K562 (cell line): ENCODE measurements at regions not wholly inside any gene's neighbourhood (a gene's known extent, or its start where the extent isn't known, plus 50 kb on each side); places are given as distances from the start of the nearest gene placed in this dataset.
A peak's percentile ranks its signal among the peaks of the same experiment; 100 is the strongest.

ENCODE experiments used
- ATAC-seq: fragments of 200-7000 bp; cut with Tn5 transposase; 3 replicates; pipeline ENCODE4 v1.9.1; 2020; ENCODE audit warnings: moderate library complexity
- BruUV-seq: library from RNA; stranded (reverse); fragments of 400-500 nt; replicated peaks from 2 replicates; lab custom pipeline; 2021; lab: Mats Ljungman, UMichigan
- CTCF ChIA-PET: fragments of 300-600 bp; formaldehyde crosslinking; extraction: SDS; loops from one replicate; lab custom pipeline; 2021; ENCODE audit warnings: low intra/inter-chr PET ratio; lab: Yijun Ruan, JAX
- POLR2A ChIA-PET: fragments of 300-600, 350-650 bp; sonication (Branson Sonifier 250); formaldehyde crosslinking; extraction: SDS; loops from one replicate; lab custom pipeline; 2021; ENCODE audit warnings: antibody characterized with exemption, inconsistent platforms; lab: Yijun Ruan, JAX
- DNase-seq, 4 experiments: peaks; one replicate each; pipeline versions ENCODE4 v3.0.0 to v3.0.0-alpha.2; 2011 to 2018; ENCODE audit warnings: low spot score in 3 of 4, mixed read lengths in 3 of 4; ENCODE audit errors: extremely low read depth in 1 of 4
- FAIRE-seq: peaks from 2 replicates; lab custom pipeline; 2011; peaks lifted over from hg19 to GRCh38; lab: Jason Lieb, UNC
- H2AFZ ChIP-seq: 2 replicates; pipeline ENCODE4 v1.6.0; 2011; ENCODE audit warnings: low read depth, low read length, control low read depth, inconsistent platforms
- H3K27ac ChIP-seq: fragments of 200-600 bp; 3 replicates; pipeline ENCODE4 v1.8.0; 2011; ENCODE audit warnings: low read depth, mild to moderate bottlenecking, control low read depth, inconsistent platforms, low read length, moderate library complexity, mixed read lengths; ENCODE audit errors: extremely low read depth
- H3K27me3 ChIP-seq, 2 experiments: fragments of 300-600 bp in 1 of 2; 2 replicates in 1 of 2; 3 replicates in 1 of 2; pipeline versions ENCODE4 v1.6.0 to v1.8.0; 2011; ENCODE audit warnings: inconsistent platforms in 2 of 2, low read length in 2 of 2, mild to moderate bottlenecking in 1 of 2, mixed read lengths in 1 of 2, moderate library complexity in 1 of 2; ENCODE audit not compliant: control insufficient read depth in 2 of 2, insufficient read depth in 2 of 2
- H3K36me3 ChIP-seq: fragments of 300-600 bp; 3 replicates; pipeline ENCODE4 v1.8.0; 2011; ENCODE audit warnings: mild to moderate bottlenecking, low read length, inconsistent platforms; ENCODE audit not compliant: control insufficient read depth, insufficient read depth
- H3K4me1 ChIP-seq, 2 experiments: fragments of 200-600 bp in 1 of 2; replicated peaks in 1 of 2; 2 replicates in 1 of 2; 3 replicates in 1 of 2; pipeline versions ENCODE4 v1.5.1 to v1.8.0; 2011; ENCODE audit warnings: inconsistent platforms in 2 of 2, low read length in 2 of 2, mild to moderate bottlenecking in 1 of 2, mixed read lengths in 1 of 2, moderate library complexity in 1 of 2; ENCODE audit not compliant: control insufficient read depth in 2 of 2, insufficient read depth in 2 of 2
- H3K4me2 ChIP-seq: 2 replicates; pipeline ENCODE4 v1.6.1; 2011; ENCODE audit warnings: low read length, control low read depth, inconsistent platforms, mixed read lengths; ENCODE audit not compliant: insufficient read depth
- H3K4me3 ChIP-seq: fragments of 200-600 bp; sonication (generic), shearing (Covaris generic); 2 replicates; pipeline ENCODE4 v1.5.1; 2016; ENCODE audit warnings: control low read depth, inconsistent platforms
- H3K79me2 ChIP-seq: fragments of 200-600 bp; 3 replicates; pipeline ENCODE4 v1.8.0; 2011; ENCODE audit warnings: low read length, inconsistent platforms; ENCODE audit not compliant: control insufficient read depth, insufficient read depth
- H3K9ac ChIP-seq, 2 experiments: 2 replicates each; pipeline versions ENCODE4 v1.6.0 to v1.6.1; 2011; ENCODE audit warnings: low read depth in 2 of 2, low read length in 2 of 2, control low read depth in 1 of 2, inconsistent platforms in 1 of 2, mild to moderate bottlenecking in 1 of 2, mixed read lengths in 1 of 2; ENCODE audit not compliant: insufficient read depth in 1 of 2
- H3K9me1 ChIP-seq: one replicate; pipeline ENCODE4 v1.6.0; 2011; ENCODE audit warnings: inconsistent platforms, mild to moderate bottlenecking, low read length, moderate library complexity; ENCODE audit not compliant: control insufficient read depth, insufficient read depth
- H3K9me3 ChIP-seq: replicated peaks from 2 replicates; pipeline ENCODE4 v1.5.1; 2011; ENCODE audit warnings: low read depth, low read length, inconsistent platforms; ENCODE audit not compliant: control insufficient read depth, insufficient read depth
- H4K20me1 ChIP-seq: replicated peaks from 2 replicates; pipeline ENCODE4 v1.6.1; 2011; ENCODE audit warnings: low read length, inconsistent platforms, mixed read lengths; ENCODE audit not compliant: control insufficient read depth, insufficient read depth
- ASH1L ChIP-seq: fragments of 450-650 bp; IDR thresholded peaks from 2 replicates; pipeline ENCODE4 v1.6.1; 2018; ENCODE audit warnings: borderline replicate concordance, mild to moderate bottlenecking, low read depth; ENCODE audit not compliant: partially characterized antibody
- BRCA1 ChIP-seq, 2 experiments: fragments of 450-650 bp in 1 of 2; sonication (generic) in 1 of 2; formaldehyde crosslinking in 1 of 2; IDR thresholded peaks; 2 replicates each; pipeline versions ENCODE4 v1.5.0 to v1.6.1; 2017 to 2020; ENCODE audit warnings: mild to moderate bottlenecking in 1 of 2, missing genetic modification reagents in 1 of 2
- BRD9 ChIP-seq: fragments of 450-650 bp; IDR thresholded peaks from 2 replicates; pipeline ENCODE4 v1.6.1; 2018; ENCODE audit warnings: low read depth; ENCODE audit not compliant: partially characterized antibody
- ELF1 ChIP-seq: fragments of 200-800 bp; sonication (Bioruptor generic); IDR thresholded peaks from 2 replicates; pipeline ENCODE4 v1.6.1; 2016; ENCODE audit warnings: missing genetic modification characterization, missing compliant biosample characterization
- SIN3A ChIP-seq, 2 experiments: fragments of 150-350 bp in 1 of 2; IDR thresholded peaks; 2 replicates each; pipeline ENCODE4 v1.6.1; 2011 to 2016; ENCODE audit warnings: borderline replicate concordance in 2 of 2, low read depth in 2 of 2, low read length in 2 of 2, mild to moderate bottlenecking in 2 of 2, moderate library complexity in 2 of 2; ENCODE audit not compliant: control insufficient read depth in 1 of 2
- SMC3 ChIP-seq: conservative IDR thresholded peaks from 2 replicates; pipeline ENCODE4 v1.6.1; 2011; ENCODE audit warnings: low read depth, low read length, improper control_type of control experiment; ENCODE audit not compliant: insufficient read depth
- ZKSCAN1 ChIP-seq: fragments of 150-350 bp; IDR thresholded peaks from 2 replicates; pipeline ENCODE4 v1.6.1; 2016; ENCODE audit warnings: low read depth, low read length
- ZNF12 ChIP-seq: sonication (generic); formaldehyde crosslinking; IDR thresholded peaks from 2 replicates; pipeline ENCODE4 v1.4.0; 2020; ENCODE audit warnings: mild to moderate bottlenecking, missing genetic modification reagents
- ZNF384 ChIP-seq: IDR thresholded peaks from 2 replicates; pipeline ENCODE4 v1.6.1; 2012; ENCODE audit warnings: low read depth, low read length, improper control_type of control experiment
- ZNF75A ChIP-seq: fragments of 450-650 bp; formaldehyde crosslinking; IDR thresholded peaks from 2 replicates; pipeline ENCODE4 v1.4.0; 2020; ENCODE audit warnings: mild to moderate bottlenecking
- WGBS: fragments of 100-300 bp; shearing (Covaris generic); methylation state at CpG from one replicate; pipeline ENCODE4 v1.1.6; 2016; ENCODE audit warnings: low coverage, mixed read lengths; ENCODE audit not compliant: insufficient coverage; ENCODE audit errors: missing lambda C conversion rate; 5-methylcytosine and 5-hydroxymethylcytosine counted together
- in situ Hi-C: fragments of 300-500 bp; cut with MboI; formaldehyde crosslinking; loops from 4 replicates; pipeline ENCODE4 v1.15.0; 2018; ENCODE audit warnings: inconsistent platforms, mixed read lengths
- intact Hi-C: fragments of 100-400 bp; cut with micrococcal nuclease; formaldehyde crosslinking; loops from 2 replicates; pipeline ENCODE4 v1.14.2; 2022
- TF ChIP-seq, protein P1 (sequence below): fragments of 250-450 bp; sonication (Bioruptor Pico); IDR thresholded peaks from 2 replicates; pipeline ENCODE4 v1.8.0; 2022; ENCODE audit warnings: inconsistent platforms, mild to moderate bottlenecking, moderate library complexity, borderline replicate concordance
- TF ChIP-seq, protein P2 (sequence below): sonication (generic); formaldehyde crosslinking; IDR thresholded peaks from 2 replicates; pipeline ENCODE4 v1.8.0; 2023; ENCODE audit warnings: mild to moderate bottlenecking, missing genetic modification reagents
- TF ChIP-seq, protein P3 (sequence below): sonication (generic); formaldehyde crosslinking; IDR thresholded peaks from 2 replicates; pipeline ENCODE4 v1.8.0; 2022; ENCODE audit warnings: mild to moderate bottlenecking, low read depth, missing genetic modification reagents

DNA sequence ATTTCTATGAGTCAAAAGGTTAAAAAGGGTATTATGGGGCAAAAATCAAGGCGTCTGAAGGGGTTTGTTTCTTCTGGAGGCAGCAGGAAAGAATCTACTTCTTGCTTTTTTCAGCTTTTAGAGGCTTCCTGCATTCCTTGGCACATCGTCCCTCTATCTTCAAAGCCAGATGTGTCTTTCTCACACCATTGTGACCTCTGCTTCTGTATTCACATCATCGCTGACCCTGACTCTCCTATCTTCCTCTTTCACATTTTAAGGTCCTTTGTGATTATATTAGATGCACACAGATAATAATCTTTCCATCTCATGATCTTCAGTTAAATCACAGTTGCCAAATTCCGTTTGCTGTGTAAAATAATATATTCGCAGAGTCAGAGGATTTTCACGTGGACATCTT lies 112.7 kb downstream of the PPP4R3C start (continued):
- TF ChIP-seq, protein P1, sequence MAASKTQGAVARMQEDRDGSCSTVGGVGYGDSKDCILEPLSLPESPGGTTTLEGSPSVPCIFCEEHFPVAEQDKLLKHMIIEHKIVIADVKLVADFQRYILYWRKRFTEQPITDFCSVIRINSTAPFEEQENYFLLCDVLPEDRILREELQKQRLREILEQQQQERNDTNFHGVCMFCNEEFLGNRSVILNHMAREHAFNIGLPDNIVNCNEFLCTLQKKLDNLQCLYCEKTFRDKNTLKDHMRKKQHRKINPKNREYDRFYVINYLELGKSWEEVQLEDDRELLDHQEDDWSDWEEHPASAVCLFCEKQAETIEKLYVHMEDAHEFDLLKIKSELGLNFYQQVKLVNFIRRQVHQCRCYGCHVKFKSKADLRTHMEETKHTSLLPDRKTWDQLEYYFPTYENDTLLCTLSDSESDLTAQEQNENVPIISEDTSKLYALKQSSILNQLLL (CRISPR knock-in tag), result no peak
- TF ChIP-seq BRD9 (no peak), ZKSCAN1 (no peak)
- TF ChIP-seq, protein P2, sequence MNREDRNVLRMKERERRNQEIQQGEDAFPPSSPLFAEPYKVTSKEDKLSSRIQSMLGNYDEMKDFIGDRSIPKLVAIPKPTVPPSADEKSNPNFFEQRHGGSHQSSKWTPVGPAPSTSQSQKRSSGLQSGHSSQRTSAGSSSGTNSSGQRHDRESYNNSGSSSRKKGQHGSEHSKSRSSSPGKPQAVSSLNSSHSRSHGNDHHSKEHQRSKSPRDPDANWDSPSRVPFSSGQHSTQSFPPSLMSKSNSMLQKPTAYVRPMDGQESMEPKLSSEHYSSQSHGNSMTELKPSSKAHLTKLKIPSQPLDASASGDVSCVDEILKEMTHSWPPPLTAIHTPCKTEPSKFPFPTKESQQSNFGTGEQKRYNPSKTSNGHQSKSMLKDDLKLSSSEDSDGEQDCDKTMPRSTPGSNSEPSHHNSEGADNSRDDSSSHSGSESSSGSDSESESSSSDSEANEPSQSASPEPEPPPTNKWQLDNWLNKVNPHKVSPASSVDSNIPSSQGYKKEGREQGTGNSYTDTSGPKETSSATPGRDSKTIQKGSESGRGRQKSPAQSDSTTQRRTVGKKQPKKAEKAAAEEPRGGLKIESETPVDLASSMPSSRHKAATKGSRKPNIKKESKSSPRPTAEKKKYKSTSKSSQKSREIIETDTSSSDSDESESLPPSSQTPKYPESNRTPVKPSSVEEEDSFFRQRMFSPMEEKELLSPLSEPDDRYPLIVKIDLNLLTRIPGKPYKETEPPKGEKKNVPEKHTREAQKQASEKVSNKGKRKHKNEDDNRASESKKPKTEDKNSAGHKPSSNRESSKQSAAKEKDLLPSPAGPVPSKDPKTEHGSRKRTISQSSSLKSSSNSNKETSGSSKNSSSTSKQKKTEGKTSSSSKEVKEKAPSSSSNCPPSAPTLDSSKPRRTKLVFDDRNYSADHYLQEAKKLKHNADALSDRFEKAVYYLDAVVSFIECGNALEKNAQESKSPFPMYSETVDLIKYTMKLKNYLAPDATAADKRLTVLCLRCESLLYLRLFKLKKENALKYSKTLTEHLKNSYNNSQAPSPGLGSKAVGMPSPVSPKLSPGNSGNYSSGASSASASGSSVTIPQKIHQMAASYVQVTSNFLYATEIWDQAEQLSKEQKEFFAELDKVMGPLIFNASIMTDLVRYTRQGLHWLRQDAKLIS (CRISPR knock-in tag), result no peak

DNA sequence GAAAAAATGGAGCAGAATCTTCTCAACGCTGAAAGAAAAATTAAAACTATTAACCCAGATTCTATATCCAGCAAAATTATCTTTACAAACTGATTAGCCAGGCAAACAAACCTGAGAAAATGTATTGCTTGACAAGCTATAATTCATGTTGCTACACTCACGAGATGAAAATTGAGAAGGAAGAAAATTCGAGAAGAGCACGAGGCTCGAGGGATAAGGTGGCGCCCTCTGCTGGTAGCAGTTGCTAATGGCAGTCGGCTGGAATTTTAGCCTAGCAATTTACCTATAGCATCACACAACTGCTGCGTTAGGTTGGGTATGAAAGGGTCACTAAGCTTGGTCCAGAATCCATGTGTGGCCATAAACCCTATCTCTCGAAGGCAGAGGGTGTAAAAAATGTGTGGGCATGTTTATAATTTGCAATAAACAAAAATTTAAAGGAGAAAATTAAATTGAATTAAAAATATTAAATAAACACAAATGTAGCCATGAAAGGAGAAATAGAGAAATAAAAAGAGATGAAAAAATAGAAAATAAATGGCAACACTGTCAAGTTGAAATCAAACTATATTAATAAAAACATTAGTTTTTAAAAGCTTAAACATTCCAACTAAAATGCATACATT lies 126.6 kb downstream of the PPP4R3C start:
- Histone ChIP-seq H3K9me1 (no peaks in the 10 kb centered on the region), H3K36me3 (no peaks in the 10 kb centered on the region), H3K9me3 (no peaks in the 10 kb centered on the region), H3K4me3 (no peak overlapping the region), H2AFZ (no peak overlapping the region), H3K4me1 (no peaks in the 10 kb centered on the region), H3K79me2 (no peaks in the 10 kb centered on the region), H3K9ac (no peak overlapping the region), H4K20me1 (no peaks in the 10 kb centered on the region), H3K27me3 (no peaks in the 10 kb centered on the region), H3K27ac (no peak overlapping the region), H3K4me2 (no peak overlapping the region)
- DNase-seq (peak; percentile 14 to 41 (median 24)), FAIRE-seq (no peak), ATAC-seq (no peak)
- ChIA-PET CTCF (interaction anchor here (0.6 kb wide), 1 partner anchor 27 kb away, joined by 5 read pairs; no protein-coding TSS in a partner anchor), POLR2A (interaction anchor here (0.6 kb wide), 1 partner anchor 220 kb away, joined by 3 read pairs; no protein-coding TSS in a partner anchor)
- in situ Hi-C loops (no loop called here), intact Hi-C loops (loop anchor here (5.0 kb wide), 1 partner anchor 554 kb away; no protein-coding TSS in a partner anchor)
- 2% methylated on average over 8 of the region's 9 CpGs for WGBS
- BruUV-seq, result no TSS peak
- TF ChIP-seq BRCA1 (IDR thresholded peaks at IDR 0.05) (no peak), BRCA1 (CRISPR knock-in tag; IDR thresholded peaks at IDR 0.05) (no peak), ZNF384 (no peak), SIN3A (IDR thresholded peaks at IDR 0.05; ENCODE audit: borderline replicate concordance in 2 of 2, control insufficient read depth in 1 of 2, low read depth in 2 of 2, low read length in 2 of 2) (no peak), ZNF75A (no peak), SMC3 (0 out of 2 replicates have a peak, but pooled peaks have one; percentile 29), ZNF12 (CRISPR knock-in tag) (no peak), ELF1 (tag) (no peak), ASH1L (no peak)
- TF ChIP-seq, protein P3, sequence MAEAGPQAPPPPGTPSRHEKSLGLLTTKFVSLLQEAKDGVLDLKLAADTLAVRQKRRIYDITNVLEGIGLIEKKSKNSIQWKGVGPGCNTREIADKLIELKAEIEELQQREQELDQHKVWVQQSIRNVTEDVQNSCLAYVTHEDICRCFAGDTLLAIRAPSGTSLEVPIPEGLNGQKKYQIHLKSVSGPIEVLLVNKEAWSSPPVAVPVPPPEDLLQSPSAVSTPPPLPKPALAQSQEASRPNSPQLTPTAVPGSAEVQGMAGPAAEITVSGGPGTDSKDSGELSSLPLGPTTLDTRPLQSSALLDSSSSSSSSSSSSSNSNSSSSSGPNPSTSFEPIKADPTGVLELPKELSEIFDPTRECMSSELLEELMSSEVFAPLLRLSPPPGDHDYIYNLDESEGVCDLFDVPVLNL, result no peak
